Keratinocyte (primary cell): ENCODE measurements at regions not wholly inside any gene's neighbourhood (a gene's known extent, or its start where the extent isn't known, plus 50 kb on each side); places are given as distances from the start of the nearest gene placed in this dataset.

Experiments used
- EZH2 ChIP-seq: IDR thresholded peaks from one replicate; pipeline ENCODE4 v1.6.1; 2012; ENCODE audit warnings: inconsistent platforms, mild to moderate bottlenecking, low read length, moderate library complexity
- TF ChIP-seq, protein P1 (sequence below), 3 experiments: IDR thresholded peaks in 1 of 3; conservative IDR thresholded peaks in 1 of 3; optimal IDR thresholded peaks in 1 of 3; 2 replicates in 2 of 3; 3 replicates in 1 of 3; pipeline versions ENCODE3 to v1.5.1; 2011; ENCODE audit warnings: low read length in 3 of 3, mild to moderate bottlenecking in 3 of 3, moderate library complexity in 2 of 3, control low read depth in 1 of 3, inconsistent platforms in 1 of 3; ENCODE audit not compliant: insufficient read depth in 2 of 3; ENCODE audit errors: extremely low read depth in 1 of 3

DNA sequence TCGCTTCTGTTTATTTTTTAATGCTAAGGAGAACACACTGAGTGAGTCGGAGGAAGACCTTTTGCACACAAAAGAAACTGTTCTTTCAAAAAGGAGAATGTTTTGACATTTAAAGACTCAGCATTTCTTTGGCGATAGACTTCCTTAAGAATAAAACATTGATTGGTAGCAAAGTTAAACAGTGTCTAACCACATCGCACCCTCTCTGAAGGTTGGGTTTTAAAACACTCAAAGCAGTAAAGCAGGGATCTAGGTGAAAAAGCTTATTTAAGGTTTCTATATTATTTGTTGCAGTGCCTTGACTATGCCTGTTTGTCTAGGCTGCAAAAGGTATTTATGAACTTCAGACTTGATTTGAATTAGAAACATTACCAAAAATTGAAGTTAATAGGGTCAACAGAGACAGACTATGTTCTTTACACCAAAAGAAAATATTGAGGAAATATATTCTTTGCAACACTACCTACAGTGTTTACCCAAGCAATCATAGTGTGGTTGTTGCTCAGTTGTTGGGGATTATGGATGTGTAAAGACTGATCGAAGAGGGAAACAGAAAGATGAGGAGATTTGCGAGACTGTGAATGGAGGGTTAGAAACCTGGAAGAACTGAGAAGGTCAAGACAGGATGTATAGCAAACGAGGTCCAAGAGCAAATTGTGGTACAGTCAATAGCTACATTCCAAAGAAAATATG lies 297.8 kb upstream of the SLC39A10 start:
- TF ChIP-seq EZH2: no peak
- TF ChIP-seq, protein P1, sequence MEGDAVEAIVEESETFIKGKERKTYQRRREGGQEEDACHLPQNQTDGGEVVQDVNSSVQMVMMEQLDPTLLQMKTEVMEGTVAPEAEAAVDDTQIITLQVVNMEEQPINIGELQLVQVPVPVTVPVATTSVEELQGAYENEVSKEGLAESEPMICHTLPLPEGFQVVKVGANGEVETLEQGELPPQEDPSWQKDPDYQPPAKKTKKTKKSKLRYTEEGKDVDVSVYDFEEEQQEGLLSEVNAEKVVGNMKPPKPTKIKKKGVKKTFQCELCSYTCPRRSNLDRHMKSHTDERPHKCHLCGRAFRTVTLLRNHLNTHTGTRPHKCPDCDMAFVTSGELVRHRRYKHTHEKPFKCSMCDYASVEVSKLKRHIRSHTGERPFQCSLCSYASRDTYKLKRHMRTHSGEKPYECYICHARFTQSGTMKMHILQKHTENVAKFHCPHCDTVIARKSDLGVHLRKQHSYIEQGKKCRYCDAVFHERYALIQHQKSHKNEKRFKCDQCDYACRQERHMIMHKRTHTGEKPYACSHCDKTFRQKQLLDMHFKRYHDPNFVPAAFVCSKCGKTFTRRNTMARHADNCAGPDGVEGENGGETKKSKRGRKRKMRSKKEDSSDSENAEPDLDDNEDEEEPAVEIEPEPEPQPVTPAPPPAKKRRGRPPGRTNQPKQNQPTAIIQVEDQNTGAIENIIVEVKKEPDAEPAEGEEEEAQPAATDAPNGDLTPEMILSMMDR (optimal IDR thresholded peaks at IDR 0.05 in 1 of 3, IDR thresholded peaks at IDR 0.05 in 1 of 3, conservative IDR thresholded peaks at IDR 0.05 in 1 of 3; ENCODE audit: extremely low read depth in 1 of 3, insufficient read depth in 2 of 3, low read length in 3 of 3): no peak
